ENCODE measurements at regions not wholly inside any gene's neighbourhood (a gene's known extent, or its start where the extent isn't known, plus 50 kb on each side); places are given as distances from the start of the nearest gene placed in this dataset.

- TF ChIP-seq ZNF20 (CRISPR knock-in tag; IDR thresholded peaks at IDR 0.05) (no peak), KDM5A (IDR thresholded peaks at IDR 0.05; ENCODE audit: borderline replicate concordance, low read length) (no peak), REST (IDR thresholded peaks at IDR 0.05; ENCODE audit: borderline replicate concordance in 1 of 2, low read depth in 1 of 2, low read length in 2 of 2) (no peak)
Measured at GRCh38 chrX:142819461-142819860, 206.3 kb upstream of the SPANXN4 start.
